ENCODE measurements at regions not wholly inside any gene's neighbourhood (a gene's known extent, or its start where the extent isn't known, plus 50 kb on each side); places are given as distances from the start of the nearest gene placed in this dataset.

DNA sequence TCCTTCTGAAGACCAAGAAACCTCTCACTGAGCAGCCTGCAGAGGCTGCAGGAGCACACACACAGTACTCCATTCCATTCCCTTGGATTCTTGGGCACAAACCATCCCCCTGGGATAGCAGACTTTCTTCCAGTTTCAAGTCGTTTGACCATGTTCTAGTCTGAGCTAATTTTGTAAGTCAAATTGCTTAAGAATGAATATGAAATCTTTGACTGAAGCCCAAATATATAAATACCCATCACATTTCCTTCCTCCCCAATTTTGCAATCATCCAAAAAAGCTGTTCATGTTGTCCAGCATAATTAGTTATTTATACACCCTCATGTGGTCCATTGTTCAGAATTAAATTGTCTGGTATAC is 231.2 kb upstream of the TPRG1 start:
- ATAC-seq = no peak
- intact Hi-C loops (cut with DNase I, micrococcal nuclease) = no loop called here
- DNase-seq = no peak

DNA sequence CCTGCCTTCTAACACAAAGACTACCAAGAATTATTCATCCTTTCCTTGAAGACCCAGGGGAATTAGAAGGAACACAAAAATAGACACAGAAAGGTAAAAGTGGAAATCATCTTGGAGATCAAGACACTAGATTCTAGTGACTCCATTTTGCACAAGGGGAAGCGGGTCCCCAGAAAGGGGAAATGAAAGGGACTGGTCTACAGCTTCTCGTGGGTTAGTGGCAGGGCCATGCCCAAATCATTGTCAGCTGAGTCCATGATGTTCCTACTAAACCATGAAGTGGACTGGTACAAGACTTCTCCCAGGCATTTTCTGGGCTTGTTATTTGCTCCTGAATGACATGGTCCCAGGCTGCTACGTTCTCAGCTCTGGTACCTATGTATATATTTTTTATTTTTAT is 230.7 kb upstream of the TPRG1 start:
- DNase-seq (no peak), ATAC-seq (no peak)
- intact Hi-C loops (cut with DNase I, micrococcal nuclease) = no loop called here

DNA sequence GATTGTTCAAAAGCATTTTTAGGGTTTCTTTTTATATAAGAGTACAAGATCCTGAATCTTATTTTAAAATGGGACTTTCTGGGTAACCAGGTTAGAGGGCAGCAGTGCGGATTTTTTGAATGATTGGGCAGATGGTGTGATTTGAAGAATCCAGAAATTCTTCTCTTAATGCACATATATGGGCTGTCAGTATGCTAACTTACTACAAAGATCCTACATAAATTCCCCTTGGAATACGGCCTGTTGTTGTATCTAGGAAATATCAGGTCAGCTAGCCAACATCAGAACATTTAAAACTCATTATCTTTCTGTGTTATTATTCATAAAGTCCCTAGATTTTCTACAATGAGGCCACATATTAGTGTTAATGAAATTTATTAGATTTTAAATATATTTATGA is 229.6 kb upstream of the TPRG1 start:
- intact Hi-C loops (cut with DNase I, micrococcal nuclease) = no loop called here
- no peak for ATAC-seq

DNA sequence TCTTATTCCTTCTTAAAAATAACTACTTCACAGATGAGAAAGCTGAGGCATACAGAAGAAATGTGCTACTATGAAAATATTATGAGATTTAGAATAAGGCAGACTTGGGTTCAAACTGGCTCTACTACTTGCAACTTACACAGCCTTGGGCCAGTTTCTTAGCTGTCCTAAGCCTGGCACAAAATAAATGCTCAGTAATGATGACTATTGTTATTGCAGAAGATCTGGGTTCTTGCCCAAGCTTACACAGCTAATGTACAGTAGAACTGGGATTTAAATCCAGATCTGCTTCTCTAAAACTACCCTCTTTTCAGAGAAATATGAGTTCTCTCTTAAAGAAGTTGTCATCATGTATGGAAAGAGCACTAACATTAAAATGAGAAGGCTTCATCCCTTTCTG is 228.2 kb upstream of the TPRG1 start:
- intact Hi-C loops (cut with DNase I, micrococcal nuclease) = no loop called here
- ATAC-seq = no peak
- DNase-seq = no peak

More for the DNA sequence above, 229.6 kb upstream of the TPRG1 start:
- DNase-seq = no peak

DNA sequence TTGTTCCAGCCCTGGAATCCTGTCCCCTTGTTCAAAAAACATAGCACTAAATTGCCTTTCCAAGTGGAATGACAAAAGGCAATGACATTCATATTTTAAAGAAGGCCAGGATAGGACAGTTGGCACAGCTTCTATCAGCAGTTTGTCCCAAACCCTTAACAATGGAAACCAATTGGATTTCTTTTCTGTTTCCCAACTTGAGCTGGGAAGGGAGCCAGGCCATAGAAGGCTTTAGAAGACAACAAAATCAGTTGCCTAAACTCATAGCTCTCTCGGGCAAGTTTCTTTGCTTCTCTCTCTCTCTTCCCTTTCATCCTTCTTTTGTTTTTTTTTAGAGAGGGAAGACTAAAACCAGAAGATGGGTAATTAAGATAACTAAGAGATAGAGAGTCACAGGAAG is 227.7 kb upstream of the TPRG1 start:
- DNase-seq = no peak
- intact Hi-C loops (cut with DNase I, micrococcal nuclease) = no loop called here
- ATAC-seq = no peak

DNA sequence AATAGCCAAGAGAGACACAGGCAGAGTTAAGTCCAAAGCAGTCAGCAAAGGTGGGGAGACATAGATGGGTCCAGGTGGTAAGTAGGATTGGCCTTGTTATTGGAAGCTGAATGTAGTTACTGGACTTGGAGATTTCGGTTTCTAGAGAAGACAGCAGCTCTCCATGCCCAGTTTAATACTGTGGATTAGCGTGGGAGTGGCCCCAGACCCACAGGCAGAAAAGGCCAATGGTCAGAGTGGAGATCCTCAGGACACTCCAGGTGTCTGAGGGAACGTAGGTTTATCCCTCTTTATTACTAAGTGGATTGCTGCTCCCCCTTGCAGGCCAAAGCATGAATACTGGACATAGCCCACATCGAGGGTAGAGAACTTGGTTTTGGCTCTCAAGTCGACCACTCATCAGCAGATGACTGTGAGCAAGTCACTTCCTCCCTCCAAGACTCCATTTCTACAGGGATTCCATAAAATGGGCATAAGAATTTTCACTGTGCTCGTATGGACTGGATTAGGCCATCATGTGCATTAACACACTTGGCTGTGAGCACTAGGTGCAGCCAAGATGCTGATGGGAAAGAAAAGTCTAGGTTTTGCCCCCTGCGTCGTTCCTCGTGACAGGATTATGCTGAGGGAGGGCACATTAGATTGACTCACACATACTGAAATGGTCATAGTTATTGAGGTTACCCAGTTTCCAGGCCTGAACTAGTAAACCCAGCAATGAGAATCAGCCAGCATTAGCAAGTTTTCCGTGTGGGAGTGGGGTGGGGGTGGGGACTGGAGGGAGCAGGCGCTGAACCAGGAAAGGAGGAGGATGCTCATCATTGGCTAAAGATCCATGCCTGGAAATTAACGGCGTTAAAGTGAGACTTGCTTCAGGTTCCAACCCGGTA is 225.2 kb upstream of the TPRG1 start:
- intact Hi-C loops (cut with DNase I, micrococcal nuclease) = no loop called here
- ATAC-seq = no peak
- no peak for DNase-seq

DNA sequence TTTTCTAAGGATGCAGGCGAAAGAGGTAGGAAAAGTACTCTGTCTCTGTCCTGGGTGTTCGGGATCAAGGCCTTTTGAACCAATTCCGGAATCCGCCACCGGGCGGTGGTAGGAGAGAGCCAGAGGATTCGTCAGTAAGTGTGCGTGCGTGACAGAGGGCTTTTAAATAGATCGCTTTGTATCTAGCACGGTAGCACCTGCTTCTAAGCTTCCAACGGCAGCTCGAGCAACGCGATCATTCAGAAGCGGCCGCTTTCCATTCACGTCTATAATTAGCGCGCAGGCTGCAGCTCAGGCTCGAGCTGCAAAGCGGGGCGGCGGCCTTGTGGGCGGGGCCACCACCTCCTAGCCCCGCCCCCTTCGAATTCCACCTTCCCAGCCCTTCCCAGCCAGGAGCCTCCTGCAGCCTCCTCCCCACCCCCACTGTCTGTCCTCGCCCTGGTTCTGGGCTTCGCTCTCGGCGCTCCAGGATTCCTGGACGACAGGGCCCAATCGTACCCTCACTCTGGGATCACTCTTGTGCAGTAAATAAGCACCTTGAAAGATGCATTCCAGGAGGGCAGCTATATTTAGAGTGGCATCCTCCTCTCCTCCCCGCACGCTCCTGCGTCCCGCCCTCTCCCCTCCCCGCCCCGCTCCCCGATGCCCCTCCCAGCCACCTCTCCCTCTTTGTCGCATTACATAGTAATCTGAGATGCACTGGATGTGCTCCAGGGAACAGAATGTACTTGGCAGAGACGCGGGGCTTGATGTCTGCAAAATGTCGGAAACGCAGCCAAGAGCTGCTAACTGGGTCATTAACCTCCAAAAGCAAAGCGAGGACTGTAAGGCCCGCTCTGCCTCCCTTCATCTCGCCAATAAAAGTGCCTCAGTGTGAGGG is 224.1 kb upstream of the TPRG1 start:
- intact Hi-C loops (cut with DNase I, micrococcal nuclease) = no loop called here
- ATAC-seq (peak; percentile 92), DNase-seq (peak; percentile 82 to 96)

DNA sequence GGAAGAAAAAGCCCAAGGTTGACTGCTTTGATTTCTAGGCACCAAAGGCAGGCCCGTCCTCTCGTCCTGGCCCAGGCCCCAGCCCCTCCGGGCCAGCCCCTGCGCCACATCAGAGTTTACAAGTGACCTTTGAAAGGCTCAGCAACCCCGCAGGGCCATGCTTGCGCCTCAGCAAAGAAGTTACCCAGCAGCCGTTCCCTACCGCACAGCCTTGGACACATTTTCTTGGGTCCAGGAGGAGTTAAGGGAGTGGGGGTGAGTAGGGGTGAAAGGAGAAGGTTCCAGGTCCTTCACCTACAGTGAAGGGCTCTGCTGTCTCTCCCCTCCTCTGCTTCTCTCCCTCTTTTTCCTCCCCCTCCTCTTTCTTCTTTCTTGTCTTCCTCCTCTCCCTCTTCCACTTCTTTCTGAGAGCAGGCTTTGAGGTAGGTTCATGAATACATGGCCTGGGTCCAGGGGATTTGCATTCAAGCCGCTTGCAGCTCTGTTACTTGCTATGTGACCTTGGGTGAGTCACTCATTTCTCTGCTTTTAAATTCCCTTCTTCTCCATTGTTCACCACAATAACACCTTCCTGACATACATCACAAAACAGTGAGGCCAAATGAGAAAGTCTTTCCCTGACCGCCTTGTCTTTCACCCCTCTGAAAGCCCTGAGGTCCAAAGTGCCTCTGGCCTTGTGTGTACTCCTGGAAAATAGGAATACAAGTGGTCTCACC is 223.3 kb upstream of the TPRG1 start:
- intact Hi-C loops (cut with DNase I, micrococcal nuclease) = no loop called here
- ATAC-seq = peak; percentile 23
- DNase-seq = no peak

DNA sequence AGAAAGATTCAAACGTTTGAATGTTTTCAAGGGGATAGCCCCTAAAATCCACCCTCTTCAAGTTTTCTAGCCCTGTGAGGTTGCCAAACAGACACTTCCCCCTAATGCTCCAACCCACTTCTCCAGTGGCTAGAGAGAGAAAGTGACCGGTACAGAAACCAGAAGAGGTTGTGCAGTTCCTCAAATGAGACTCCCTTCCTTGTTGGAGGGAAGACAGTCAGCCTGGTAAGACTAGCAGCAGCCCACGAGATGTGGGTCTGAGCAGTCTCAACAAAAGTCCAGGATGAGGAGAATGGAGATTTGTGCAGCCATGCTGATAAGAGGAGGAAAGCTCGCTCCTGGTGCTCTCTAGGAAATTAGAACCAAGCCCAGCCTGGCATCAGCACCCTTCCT is 222.8 kb upstream of the TPRG1 start:
- ATAC-seq (no peak), DNase-seq (no peak)
- intact Hi-C loops (cut with DNase I, micrococcal nuclease) = no loop called here

DNA sequence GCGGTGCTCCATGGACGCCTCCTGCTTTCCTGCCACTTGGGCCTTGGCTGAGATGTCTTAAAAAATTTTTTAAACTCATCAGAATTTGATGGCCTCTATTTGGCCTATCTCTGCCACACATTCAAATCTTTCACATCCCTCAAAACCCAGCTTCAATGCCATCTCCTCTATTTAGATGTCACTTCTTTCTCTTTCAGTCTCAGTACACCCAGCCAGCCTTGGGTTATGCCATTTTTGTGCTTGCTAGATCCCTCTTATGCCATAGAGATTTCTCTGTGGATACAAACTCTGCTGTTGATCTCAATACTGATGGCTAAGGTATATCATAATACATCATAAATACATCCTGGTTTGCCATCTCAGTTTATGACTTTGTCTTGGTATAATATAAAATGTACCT is 222.3 kb upstream of the TPRG1 start:
- DNase-seq = no peak
- intact Hi-C loops (cut with DNase I, micrococcal nuclease) = no loop called here
- ATAC-seq = no peak

DNA sequence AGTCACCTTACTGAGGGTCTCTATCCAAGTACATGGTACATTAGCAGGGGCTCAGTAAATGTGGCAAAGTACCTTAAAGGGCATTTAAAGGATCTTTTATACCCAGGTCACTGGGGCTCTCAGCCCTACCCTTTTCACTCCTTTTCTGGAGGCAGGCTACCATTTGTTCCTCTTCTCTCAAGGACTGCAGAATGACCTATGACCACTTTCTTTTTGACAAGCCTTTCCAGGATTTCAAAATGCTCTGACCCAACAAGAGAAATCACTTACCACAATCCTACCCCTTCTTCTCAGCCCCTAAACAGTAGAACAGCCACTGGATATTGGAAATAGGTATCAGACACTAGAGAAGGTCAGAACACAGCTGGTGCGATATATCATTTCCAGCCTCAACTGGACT is 221.8 kb upstream of the TPRG1 start:
- intact Hi-C loops (cut with DNase I, micrococcal nuclease) = loop anchor here (5.0 to 10.0 kb wide), 3 partner anchors 895 to 1215 kb away; no protein-coding TSS in a partner anchor
- DNase-seq (no peak), ATAC-seq (no peak)

DNA sequence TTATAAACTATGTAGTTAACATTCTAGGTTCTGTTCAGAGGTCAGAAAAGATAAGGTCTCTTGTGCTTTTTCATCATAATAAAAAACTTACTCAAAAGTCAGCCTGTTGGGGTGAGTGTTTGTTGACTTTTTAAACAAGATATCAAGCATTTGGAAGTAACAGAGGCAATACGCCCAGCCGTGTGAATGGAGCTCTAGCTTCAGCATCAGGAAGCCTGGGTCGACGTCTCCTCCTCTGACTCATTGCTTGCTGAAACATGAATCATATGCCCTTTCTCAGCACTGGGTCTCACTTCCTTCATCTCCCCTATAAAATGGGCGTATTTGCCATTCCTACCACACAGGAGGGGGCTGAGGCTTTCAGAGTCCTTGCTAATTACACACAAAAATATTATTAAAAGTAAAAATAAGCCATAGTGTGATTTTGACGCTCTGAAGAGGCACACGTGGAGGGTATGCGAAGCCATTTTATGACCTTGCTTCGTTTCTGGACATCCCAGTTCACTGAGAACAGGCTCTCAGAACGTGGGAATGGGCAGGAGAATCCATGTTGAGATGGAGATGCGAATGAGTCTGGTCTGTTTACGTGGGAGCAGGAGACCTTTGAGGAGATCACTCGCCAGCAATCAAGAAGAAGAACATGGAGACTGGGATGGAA is 220.8 kb upstream of the TPRG1 start:
- DNase-seq = peak; percentile 46 to 86
- intact Hi-C loops (cut with DNase I, micrococcal nuclease) = loop anchor here (5.0 to 10.0 kb wide), 3 partner anchors 896 to 1216 kb away; no protein-coding TSS in a partner anchor
- ATAC-seq = peak; percentile 47

DNA sequence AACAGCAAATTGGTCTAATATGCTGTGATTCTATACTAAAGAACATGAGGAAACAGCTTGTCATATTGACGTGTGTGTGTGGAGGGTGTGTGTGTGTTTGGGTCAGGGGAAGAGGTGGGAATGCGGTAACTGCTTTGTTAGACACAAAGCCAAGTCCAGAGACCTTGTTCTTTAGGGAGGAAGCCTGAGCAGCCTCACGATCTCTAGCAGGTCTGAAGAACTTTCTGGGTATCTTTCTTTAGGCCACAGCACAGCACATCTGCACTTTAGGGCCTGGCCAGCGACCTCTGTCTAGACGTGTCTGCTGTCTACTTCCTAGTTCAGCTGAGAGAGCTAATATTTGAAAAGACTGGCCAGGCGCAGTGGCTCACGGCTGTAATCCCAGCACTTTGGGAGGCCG is 220.0 kb upstream of the TPRG1 start:
- DNase-seq (no peak), ATAC-seq (no peak)
- intact Hi-C loops (cut with DNase I, micrococcal nuclease) = loop anchor here (5.0 to 10.0 kb wide), 3 partner anchors 897 to 1217 kb away; no protein-coding TSS in a partner anchor

DNA sequence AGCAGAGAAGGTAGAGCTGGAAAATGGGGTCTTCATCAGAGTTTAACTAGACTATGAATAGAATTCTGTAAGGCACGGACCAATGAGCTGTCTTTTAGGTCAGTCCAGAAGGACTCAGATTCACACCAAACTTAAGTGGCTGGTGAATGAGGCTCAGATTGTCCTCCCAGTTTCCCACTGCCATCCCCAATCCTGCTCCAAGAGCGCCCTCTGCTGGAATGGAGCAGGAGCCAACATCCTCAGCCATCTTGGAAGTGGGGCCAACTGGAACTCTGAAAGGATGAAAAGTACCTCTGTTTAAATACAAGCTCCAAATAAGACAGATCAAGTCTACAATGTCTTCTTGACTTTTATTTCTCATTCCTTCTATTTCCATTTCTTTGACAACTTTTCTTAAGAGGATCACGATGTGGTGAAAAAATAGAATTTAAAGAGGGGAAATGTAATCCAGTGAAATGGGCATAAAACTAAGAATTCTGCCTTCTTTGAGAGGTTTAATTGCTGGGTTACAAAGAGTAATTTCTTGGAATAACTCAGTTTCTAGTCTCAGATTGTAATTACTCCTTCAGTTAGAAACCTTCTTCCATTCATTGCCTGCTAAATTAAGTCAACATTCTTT is 217.1 kb upstream of the TPRG1 start:
- intact Hi-C loops (cut with DNase I, micrococcal nuclease) = loop anchor here (5.0 to 10.0 kb wide), 4 partner anchors 193 to 1220 kb away; no protein-coding TSS in a partner anchor
- ATAC-seq (peak; percentile 82), DNase-seq (peak; percentile 71 to 85)

DNA sequence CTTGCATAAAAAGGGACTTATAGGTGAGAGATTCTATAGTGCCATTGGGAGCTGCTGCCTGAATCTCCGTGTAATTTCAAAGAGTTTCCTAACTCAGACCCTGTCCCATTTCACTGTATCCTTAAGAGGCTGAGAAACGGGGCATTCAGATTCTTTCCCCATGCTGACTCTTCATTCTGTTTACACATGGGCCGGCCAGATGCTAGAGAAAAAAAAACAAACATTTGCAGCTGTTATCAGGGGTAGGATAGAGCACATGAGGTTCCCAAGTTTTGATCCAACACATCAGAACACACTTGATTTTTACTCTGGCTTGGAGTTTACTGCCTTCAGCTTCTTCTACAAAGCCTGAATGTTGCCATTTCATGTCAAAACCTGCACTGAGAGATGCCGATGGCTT is 215.9 kb upstream of the TPRG1 start:
- intact Hi-C loops (cut with DNase I, micrococcal nuclease) = loop anchor here (5.0 to 10.0 kb wide), 3 partner anchors 191 to 1221 kb away; no protein-coding TSS in a partner anchor
- DNase-seq = no peak
- no peak for ATAC-seq

DNA sequence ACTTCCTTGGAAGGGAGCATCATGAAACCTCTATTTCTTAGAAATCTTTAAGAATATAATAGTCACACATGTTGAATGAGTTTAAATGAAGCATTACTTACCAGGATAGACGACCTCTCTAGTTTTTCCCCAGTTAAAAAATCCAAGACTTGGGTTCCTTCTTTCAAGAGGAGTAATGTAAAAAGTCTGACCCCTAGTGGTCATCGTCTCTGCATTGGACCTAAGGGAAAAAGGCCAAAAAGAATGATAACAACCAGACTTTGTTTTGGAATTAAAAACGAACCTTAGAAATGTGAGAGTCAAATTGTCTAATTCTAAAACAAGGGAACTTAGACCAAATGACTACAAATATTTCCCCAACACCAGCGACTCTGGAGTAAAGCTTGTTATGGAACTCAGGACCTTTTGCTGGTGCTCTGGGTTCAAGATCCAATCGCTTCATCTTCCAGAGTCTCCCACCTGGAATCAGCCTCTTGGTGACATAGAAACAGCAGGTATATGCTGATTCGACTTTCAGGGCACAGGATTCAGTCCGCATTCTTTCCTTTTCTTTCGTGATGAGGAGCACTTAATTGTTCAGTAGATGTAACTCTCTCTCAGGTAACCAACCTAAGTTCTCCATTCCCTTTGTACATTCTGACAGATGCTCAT is 214.8 kb upstream of the TPRG1 start:
- intact Hi-C loops (cut with DNase I, micrococcal nuclease) = loop anchor here (5.0 to 10.0 kb wide), 3 partner anchors 190 to 1222 kb away; no protein-coding TSS in a partner anchor
- ATAC-seq = peak; percentile 45
- no peak for DNase-seq

DNA sequence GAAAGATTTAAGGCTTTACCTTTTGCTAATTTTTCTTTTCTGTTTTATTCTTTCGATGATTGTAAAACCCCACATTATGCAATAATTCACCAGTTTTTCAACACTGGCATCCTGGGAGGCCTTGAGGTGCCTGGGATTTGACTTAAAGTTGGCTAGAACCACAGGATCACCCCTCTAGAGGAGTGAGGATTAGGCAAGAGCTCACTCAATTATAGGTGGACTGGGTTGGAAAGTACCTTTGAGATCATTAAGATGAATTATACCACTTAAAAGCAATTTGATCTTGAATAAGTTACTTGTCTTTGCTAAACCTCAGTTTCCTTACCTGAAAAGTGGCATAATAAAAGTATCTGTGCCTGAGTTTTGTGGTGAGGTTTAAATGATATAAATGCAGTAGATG is 212.8 kb upstream of the TPRG1 start:
- DNase-seq (no peak), ATAC-seq (no peak)
- intact Hi-C loops (cut with DNase I, micrococcal nuclease) = loop anchor here (5.0 to 10.0 kb wide), 3 partner anchors 188 to 1224 kb away; no protein-coding TSS in a partner anchor
